SJCRH30 (cell line): ENCODE measurements at regions not wholly inside any gene's neighbourhood (a gene's known extent, or its start where the extent isn't known, plus 50 kb on each side); places are given as distances from the start of the nearest gene placed in this dataset.
A peak's percentile ranks its signal among the peaks of the same experiment; 100 is the strongest.

Experiments used
- DNase-seq, 2 experiments: peaks; one replicate each; pipeline ENCODE4 v3.0.0-alpha.2; 2015 to 2020
- H3K27ac ChIP-seq: fragments of 250-450 bp; sonication (Bioruptor Pico); 2 replicates; pipeline ENCODE4 v1.5.1; 2020; ENCODE audit warnings: mild to moderate bottlenecking, moderate library complexity
- H3K27me3 ChIP-seq: fragments of 250-450 bp; sonication (Bioruptor Pico); 2 replicates; pipeline ENCODE4 v1.5.1; 2020; ENCODE audit warnings: mild to moderate bottlenecking, moderate library complexity
- H3K36me3 ChIP-seq: fragments of 250-450 bp; sonication (Bioruptor Pico); 2 replicates; pipeline ENCODE4 v1.5.1; 2020; ENCODE audit warnings: mild to moderate bottlenecking, moderate library complexity
- H3K4me1 ChIP-seq: fragments of 250-450 bp; sonication (Bioruptor Pico); 2 replicates; pipeline ENCODE4 v1.5.1; 2020; ENCODE audit warnings: mild to moderate bottlenecking, moderate library complexity
- H3K4me3 ChIP-seq: fragments of 250-450 bp; sonication (Bioruptor Pico); 2 replicates; pipeline ENCODE4 v1.5.1; 2020; ENCODE audit warnings: mild to moderate bottlenecking, moderate library complexity
- H3K9me3 ChIP-seq: fragments of 250-450 bp; sonication (Bioruptor Pico); replicated peaks from 2 replicates; pipeline ENCODE4 v1.5.1; 2020; ENCODE audit warnings: mild to moderate bottlenecking, moderate library complexity

DNA sequence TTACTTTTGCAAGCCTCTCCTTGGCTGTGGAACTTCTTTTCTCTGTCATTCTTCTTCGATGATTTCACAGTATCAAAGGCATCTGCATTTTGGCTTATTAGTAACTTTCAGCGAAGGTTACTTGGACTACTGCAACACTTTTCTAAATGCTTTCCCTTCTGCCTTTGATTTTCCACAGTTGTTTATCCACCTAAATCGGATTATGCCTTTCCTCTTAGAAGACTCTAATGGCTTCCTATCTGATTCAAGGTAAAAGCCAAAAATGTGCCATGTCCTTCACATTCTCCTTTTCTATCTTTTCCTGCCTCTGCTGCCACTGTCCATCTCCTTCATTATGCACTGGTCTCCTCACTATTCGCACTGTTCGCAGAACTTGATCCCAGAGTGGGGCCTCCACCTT lies 1606.3 kb upstream of the LRRTM3 start:
- Histone ChIP-seq H3K27me3 (no peaks in the 10 kb centered on the region), H3K9me3 (no peaks in the 10 kb centered on the region), H3K4me3 (no peak overlapping the region), H3K4me1 (peaks cover 4% of the 10 kb centered on the region; the same call in 1 of the 2 replicates), H3K27ac (no peak overlapping the region), H3K36me3 (no peaks in the 10 kb centered on the region)
- DNase-seq = no peak

DNA sequence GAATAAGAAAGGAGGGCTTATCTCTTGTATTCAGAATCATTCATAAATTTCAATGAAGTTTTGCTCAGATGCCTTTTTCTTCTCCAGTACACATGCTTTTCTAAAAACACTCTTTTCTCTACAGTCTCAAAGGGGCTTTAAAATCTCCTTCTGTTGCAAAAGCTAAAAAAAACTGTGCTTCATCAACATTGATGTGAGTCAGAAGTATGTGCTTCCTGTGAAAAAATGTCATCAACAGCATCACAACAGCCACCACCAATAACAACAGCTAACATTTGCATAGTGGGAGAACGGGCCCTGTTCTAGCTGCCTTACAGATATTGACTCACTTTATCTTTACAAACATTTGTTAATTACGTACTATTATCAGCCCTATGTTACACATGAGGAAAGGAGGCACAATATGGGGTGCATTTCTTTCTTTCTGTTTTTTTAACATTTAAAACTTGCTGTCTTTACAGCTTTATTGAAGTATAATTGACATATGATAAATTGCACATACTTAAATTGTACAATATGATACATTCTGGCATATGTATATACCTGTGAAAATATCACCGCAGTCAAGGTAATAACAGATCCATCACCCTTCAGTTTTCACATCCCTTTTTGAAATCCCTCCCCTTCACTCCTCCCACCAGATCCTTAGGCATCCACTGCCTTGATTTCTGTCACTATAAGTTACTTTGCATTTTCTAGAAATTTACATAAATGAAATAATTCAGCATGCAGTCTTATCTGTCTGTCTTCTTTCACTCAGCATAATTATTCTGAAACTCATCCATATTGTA lies 1605.4 kb upstream of the LRRTM3 start:
- Histone ChIP-seq H3K4me1 (peaks cover 4% of the 10 kb centered on the region; the same call in 1 of the 2 replicates), H3K36me3 (no peaks in the 10 kb centered on the region), H3K9me3 (no peaks in the 10 kb centered on the region), H3K27me3 (no peaks in the 10 kb centered on the region), H3K4me3 (no peak overlapping the region), H3K27ac (no peak overlapping the region)
- no peak for DNase-seq

DNA sequence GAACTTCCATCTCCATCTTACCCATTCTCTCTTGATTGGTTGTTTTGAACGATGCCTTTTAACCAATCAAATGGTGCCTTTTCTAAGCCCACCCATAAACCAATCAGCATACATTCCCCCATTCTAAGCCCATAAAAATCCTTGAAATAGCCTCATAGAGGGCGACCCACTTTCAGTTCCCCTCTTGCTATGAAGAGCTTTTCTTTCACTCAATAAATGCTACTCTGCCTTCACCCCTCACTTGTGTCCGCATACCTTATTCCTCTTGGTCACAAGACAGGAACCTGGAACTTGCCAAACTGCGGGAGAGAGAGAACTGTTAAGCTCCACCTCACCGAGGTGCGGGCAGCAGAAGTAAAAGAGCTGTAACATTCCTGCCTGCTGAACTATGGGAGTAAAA lies 1602.0 kb upstream of the LRRTM3 start:
- no peak for DNase-seq
- Histone ChIP-seq H3K36me3 (no peaks in the 10 kb centered on the region), H3K27ac (no peak overlapping the region)

DNA sequence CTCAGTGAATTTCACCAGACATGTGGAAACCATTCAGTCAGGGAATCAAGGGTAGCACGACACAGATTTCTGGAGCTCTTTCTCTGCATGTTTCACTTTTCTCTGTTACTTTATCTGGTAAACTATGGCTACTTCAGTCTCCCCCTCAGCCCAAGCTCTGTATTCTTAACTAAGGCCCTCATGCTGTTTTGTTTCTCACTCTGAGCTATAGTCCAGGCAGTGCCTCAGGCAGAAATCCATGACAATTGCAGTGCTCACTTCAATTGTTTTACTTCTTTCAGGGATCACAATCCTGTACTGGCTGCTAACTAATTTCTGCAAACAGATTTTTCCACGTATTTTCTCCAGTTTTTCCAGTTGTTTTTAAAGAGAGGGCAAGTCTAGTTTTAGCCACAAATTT lies 1599.9 kb upstream of the LRRTM3 start:
- no peaks in the 10 kb centered on the region for H3K4me1 ChIP-seq
- no peaks in the 10 kb centered on the region for H3K9me3 ChIP-seq
- H3K27ac ChIP-seq = no peak overlapping the region
- H3K4me3 ChIP-seq = no peak overlapping the region
- DNase-seq = no peak
- no peaks in the 10 kb centered on the region for H3K36me3 ChIP-seq
- H3K27me3 ChIP-seq = no peaks in the 10 kb centered on the region

More for the DNA sequence above, 1602.0 kb upstream of the LRRTM3 start:
- H3K4me3 ChIP-seq = no peak overlapping the region
- no peaks in the 10 kb centered on the region for H3K4me1 ChIP-seq
- no peaks in the 10 kb centered on the region for H3K9me3 ChIP-seq
- H3K27me3 ChIP-seq = no peaks in the 10 kb centered on the region

- no peak for DNase-seq
- no peak overlapping the region for H3K27ac ChIP-seq
- H3K9me3 ChIP-seq = no peaks in the 10 kb centered on the region
- no peaks in the 10 kb centered on the region for H3K27me3 ChIP-seq
- no peak overlapping the region for H3K4me3 ChIP-seq
- no peaks in the 10 kb centered on the region for H3K36me3 ChIP-seq
- no peaks in the 10 kb centered on the region for H3K4me1 ChIP-seq
These were observed 1597.3 kb upstream of the LRRTM3 start for GRCh38 chr10:65328486-65328885.

DNA sequence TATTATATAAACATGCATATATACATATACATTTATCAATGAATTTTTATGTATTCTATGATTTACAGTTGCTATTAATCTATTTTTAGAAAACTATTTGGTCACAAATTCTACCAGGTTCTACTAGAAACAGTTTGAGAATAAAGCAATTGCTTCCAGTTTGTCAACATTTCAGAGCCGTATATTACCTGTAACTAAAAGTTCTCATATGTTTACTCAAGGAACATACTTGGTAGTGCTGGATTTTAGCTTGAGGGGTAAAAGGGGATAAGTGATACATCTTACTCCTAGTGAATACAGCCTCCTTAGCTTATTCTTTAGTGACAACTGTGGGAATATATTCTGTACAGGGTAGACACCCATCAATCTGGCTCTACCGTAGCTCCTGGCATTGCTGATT lies 1590.5 kb upstream of the LRRTM3 start:
- no peaks in the 10 kb centered on the region for H3K27me3 ChIP-seq
- no peaks in the 10 kb centered on the region for H3K36me3 ChIP-seq
- H3K9me3 ChIP-seq = no peaks in the 10 kb centered on the region
- no peak overlapping the region for H3K27ac ChIP-seq
- DNase-seq = no peak
- H3K4me1 ChIP-seq = peaks cover 5% of the 10 kb centered on the region
- no peak overlapping the region for H3K4me3 ChIP-seq

GRCh38 chr10:65340340-65340739 lies 1585.5 kb upstream of the LRRTM3 start:
- DNase-seq = no peak
- no peaks in the 10 kb centered on the region for H3K9me3 ChIP-seq
- peaks cover 32% of the 10 kb centered on the region for H3K4me1 ChIP-seq
- H3K27ac ChIP-seq = peak overlapping the region; percentile 84
- no peaks in the 10 kb centered on the region for H3K27me3 ChIP-seq
- H3K36me3 ChIP-seq = no peaks in the 10 kb centered on the region
- H3K4me3 ChIP-seq = no peak overlapping the region

DNA sequence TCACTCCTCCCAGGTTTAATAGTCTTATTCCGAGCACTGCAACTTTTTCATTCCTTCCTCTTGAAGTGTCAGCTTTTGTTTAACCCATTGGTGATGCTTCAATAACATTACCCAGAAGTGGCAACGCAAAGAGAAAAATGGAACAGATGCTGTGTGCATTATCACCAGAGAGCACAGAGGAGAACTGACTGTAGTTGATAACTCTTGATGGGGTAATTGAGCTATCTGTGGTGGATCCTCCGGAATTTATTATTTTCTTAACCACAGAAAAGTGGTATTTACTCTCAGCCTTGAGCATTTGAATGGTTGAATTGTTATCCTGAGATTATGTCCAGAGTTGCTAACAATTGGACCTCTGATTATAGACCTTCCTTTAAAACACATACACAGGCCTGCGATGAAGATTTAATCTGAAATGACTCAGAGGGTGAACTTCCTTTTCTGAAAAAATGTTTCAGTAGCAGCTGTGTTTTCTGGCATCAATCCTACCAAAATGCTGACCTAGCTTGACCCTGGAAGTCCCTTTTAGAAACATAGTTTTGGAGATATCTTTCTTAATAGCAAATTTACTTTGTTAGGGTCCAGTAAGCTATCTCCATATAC lies 1584.4 kb upstream of the LRRTM3 start:
- peak; percentile 69 to 89 for DNase-seq
- no peaks in the 10 kb centered on the region for H3K27me3 ChIP-seq
- H3K4me3 ChIP-seq = no peak overlapping the region
- peaks cover 32% of the 10 kb centered on the region for H3K4me1 ChIP-seq
- peak overlapping the region; percentile 84 for H3K27ac ChIP-seq
- no peaks in the 10 kb centered on the region for H3K36me3 ChIP-seq
- no peaks in the 10 kb centered on the region for H3K9me3 ChIP-seq

DNA sequence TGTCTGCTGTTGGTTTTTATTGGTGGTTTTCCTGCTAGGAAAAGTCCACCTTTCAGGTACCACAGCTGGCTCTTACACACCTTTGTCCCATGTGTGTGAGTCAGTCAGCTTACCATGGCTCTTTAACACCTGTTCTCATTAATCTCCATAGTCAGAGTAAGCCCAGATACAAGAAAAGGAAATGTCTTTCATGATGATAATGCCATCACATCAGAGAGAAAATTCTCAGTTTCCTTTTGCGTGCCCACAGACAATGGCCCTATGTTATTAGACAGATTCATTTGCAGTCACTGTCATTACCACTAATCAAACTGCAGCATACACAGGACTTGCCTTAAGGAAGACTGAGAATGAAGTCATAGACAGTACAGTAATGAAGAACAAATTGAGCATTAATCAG lies 1583.6 kb upstream of the LRRTM3 start:
- peak in 1 of 2 experiments; percentile 70 for DNase-seq
- Histone ChIP-seq H3K36me3 (no peaks in the 10 kb centered on the region), H3K4me1 (peaks cover 32% of the 10 kb centered on the region), H3K9me3 (no peaks in the 10 kb centered on the region), H3K27ac (peak overlapping the region; percentile 84), H3K27me3 (no peaks in the 10 kb centered on the region), H3K4me3 (peak overlapping the region; percentile 13; the same call in 1 of the 2 replicates)

DNA sequence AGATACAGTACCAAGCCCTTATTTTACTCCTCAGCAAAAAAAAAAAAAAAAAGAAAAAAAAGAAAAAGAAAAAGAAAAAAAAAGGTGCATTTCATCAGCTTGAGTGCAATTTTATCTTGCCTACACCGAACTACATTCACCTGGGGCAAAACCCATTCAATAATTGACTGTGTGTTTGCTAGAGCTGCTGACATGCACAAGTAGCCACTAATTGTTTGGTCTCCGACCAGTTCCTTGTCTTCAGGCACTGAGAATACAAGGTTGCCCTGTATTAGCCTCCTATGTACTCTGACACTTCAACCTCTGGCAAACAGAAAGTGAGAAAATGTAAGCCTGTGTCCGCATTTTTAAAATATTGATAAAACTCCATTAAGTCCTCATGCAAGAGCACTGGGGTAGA lies 1579.4 kb upstream of the LRRTM3 start:
- H3K9me3 ChIP-seq = no peaks in the 10 kb centered on the region
- no peaks in the 10 kb centered on the region for H3K36me3 ChIP-seq
- no peak overlapping the region for H3K27ac ChIP-seq
- H3K27me3 ChIP-seq = no peaks in the 10 kb centered on the region
- DNase-seq = no peak
- H3K4me1 ChIP-seq = peaks cover 17% of the 10 kb centered on the region
- no peak overlapping the region for H3K4me3 ChIP-seq

- Histone ChIP-seq H3K4me1 (no peaks in the 10 kb centered on the region), H3K27ac (no peak overlapping the region), H3K36me3 (no peaks in the 10 kb centered on the region), H3K4me3 (no peak overlapping the region), H3K9me3 (no peaks in the 10 kb centered on the region), H3K27me3 (no peaks in the 10 kb centered on the region)
- DNase-seq = no peak
These were observed 1577.2 kb upstream of the LRRTM3 start for GRCh38 chr10:65348637-65349036.

GRCh38 chr10:65350611-65351010 lies 1575.2 kb upstream of the LRRTM3 start:
- H3K4me1 ChIP-seq = peaks cover 9% of the 10 kb centered on the region
- H3K27ac ChIP-seq = no peak overlapping the region
- no peaks in the 10 kb centered on the region for H3K9me3 ChIP-seq
- no peaks in the 10 kb centered on the region for H3K36me3 ChIP-seq
- no peaks in the 10 kb centered on the region for H3K27me3 ChIP-seq
- H3K4me3 ChIP-seq = no peak overlapping the region
- DNase-seq = no peak

DNA sequence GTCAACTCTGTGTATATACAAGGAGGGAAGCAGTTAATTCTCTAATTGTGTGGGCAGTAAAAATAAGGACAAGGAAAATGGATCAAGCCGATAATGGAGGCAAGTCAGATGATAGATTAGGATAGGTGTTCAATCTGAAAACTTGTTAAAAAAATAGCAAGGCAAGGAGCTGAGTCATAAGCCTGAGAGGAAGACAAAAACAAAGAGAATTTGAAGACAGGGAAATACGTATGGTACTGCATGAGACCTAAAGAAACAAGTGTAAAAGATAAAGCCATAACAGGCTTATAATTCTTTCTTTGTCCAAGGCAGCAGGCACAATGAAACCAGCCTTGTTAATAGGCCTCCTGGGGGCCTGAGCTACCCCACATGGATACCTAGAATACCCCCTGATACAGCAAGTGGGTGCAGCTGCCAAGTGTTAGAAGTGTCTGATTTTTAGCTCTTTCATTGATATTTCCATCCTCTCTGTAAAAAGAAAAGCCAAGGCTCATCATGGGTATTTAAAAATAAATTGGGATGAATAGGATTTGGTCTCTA lies 1570.6 kb upstream of the LRRTM3 start:
- no peak overlapping the region for H3K4me3 ChIP-seq
- no peaks in the 10 kb centered on the region for H3K9me3 ChIP-seq
- peaks cover 12% of the 10 kb centered on the region for H3K4me1 ChIP-seq
- H3K27me3 ChIP-seq = no peaks in the 10 kb centered on the region
- no peak overlapping the region; the same call in 1 of the 2 replicates for H3K27ac ChIP-seq
- no peaks in the 10 kb centered on the region for H3K36me3 ChIP-seq
- peak; percentile 57 to 79 for DNase-seq

DNA sequence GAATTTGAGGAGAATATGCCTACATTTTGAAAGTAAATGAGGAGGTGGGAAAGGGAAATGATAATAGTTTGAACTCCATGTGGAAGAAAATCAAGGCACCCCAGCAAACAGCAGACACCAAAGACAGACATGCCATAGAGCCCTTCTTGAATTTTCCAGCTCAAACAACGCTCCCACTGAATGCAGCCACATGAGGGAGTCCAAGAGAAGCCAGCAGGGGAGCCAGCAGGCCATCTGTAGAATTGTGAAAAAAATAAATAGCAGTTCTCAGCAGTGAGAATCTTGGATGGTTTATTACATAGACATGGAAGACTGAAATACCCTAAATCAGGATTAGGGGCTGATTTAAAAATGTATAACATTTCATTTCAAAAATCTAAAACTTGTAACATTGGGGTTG lies 1567.3 kb upstream of the LRRTM3 start:
- Histone ChIP-seq H3K4me3 (no peak overlapping the region), H3K27me3 (no peaks in the 10 kb centered on the region), H3K9me3 (no peaks in the 10 kb centered on the region), H3K4me1 (peaks cover 12% of the 10 kb centered on the region), H3K36me3 (no peaks in the 10 kb centered on the region), H3K27ac (no peak overlapping the region)
- DNase-seq = peak in 1 of 2 experiments; percentile 39

GRCh38 chr10:65360497-65360896 lies 1565.3 kb upstream of the LRRTM3 start:
- Histone ChIP-seq H3K9me3 (no peaks in the 10 kb centered on the region), H3K4me3 (no peak overlapping the region), H3K4me1 (peaks cover 4% of the 10 kb centered on the region), H3K27ac (no peak overlapping the region), H3K36me3 (no peaks in the 10 kb centered on the region), H3K27me3 (no peaks in the 10 kb centered on the region)
- no peak for DNase-seq
